Heart left ventricle (tissue), 13 donors: ENCODE measurements at regions not wholly inside any gene's neighbourhood (a gene's known extent, or its start where the extent isn't known, plus 50 kb on each side); places are given as distances from the start of the nearest gene placed in this dataset.
"Not testable (repeated sequence)": the region's sequence is repeated elsewhere in the genome, so short reads cannot be mapped to it uniquely, and the experiment has no call there.

Experiments
- CTCF ChIP-seq, 12 donors: fragments of 200-600 bp; sonication (generic) in 4 of 12; IDR thresholded peaks; one replicate each; pipeline versions ENCODE4 v1.5.0 to v1.8.0; 2018 to 2022; ENCODE audit warnings: antibody characterized with exemption in 12 of 12, mild to moderate bottlenecking in 5 of 12
- POLR2A ChIP-seq, 2 donors: fragments of 450-650 bp; IDR thresholded peaks; one replicate each; pipeline ENCODE4 v1.6.1; 2017; ENCODE audit warnings: antibody characterized with exemption in 2 of 2, mild to moderate bottlenecking in 2 of 2, moderate library complexity in 2 of 2
- donor health status: ischemic (EF 13 %, LVEDD 7.1; RV severe dilation, severe dysfunction).
- donor health status: DM: no; HTN: yes; CAD: no.
- donor health status: DM: no; HTN: no; CAD: no.
- donor health status: ischemic (EF 25% LVEDD 6.9; RV normal size, moderate dysfunction).
- donor health status: ischemic (EF 25% LVEDD 5.7; RV mildly dilated, moderate dysfunction).
- donor health status: ischemic (EF 35%, LVEDD 5.7; RV mildly dilated, moderate dysfunction).
- donor health status: nonischemic (EF 11% LVEDD 7.7; RV severe dilation, severe dysfunction).
- donor health status: DM: yes; HTN: yes; CAD: no.
- donor health status: PGD.
- donor health status: ischemic (EF 29% LVEDD 5.4; RV normal size, mild dysfunction).
- donor health status: nonischemic (EF 23%, LVEDD 6.1; RV moderate dilation, normal function).

- not testable (repeated sequence) for TF ChIP-seq CTCF, POLR2A (IDR thresholded peaks at IDR 0.05)
Measured at GRCh38 chr9:108031221-108031620, 541.7 kb upstream of the KLF4 start.
